AG09309 (cell line): ENCODE measurements at regions not wholly inside any gene's neighbourhood (a gene's known extent, or its start where the extent isn't known, plus 50 kb on each side); places are given as distances from the start of the nearest gene placed in this dataset.

ENCODE experiments used
- DNase-seq: peaks from one replicate; pipeline ENCODE4 v3.0.0-alpha.2; 2010; ENCODE audit warnings: low read depth
- H3K4me3 ChIP-seq: 2 replicates; pipeline ENCODE4 v1.5.1; 2011; ENCODE audit warnings: mild to moderate bottlenecking, low read depth, low read length, moderate library complexity; ENCODE audit not compliant: control insufficient read depth
- CTCF ChIP-seq: IDR thresholded peaks from 2 replicates; pipeline ENCODE4 v1.5.1; 2011; ENCODE audit warnings: mild to moderate bottlenecking, low read depth, low read length, inconsistent platforms; ENCODE audit not compliant: insufficient read depth, control insufficient read depth; ENCODE audit errors: missing control alignments

- no peak for TF ChIP-seq CTCF
- H3K4me3 ChIP-seq, result no peak overlapping the region
- DNase-seq, result no peak
Measured at GRCh38 chr15:91456251-91456718, 356.2 kb downstream of the SV2B start.

- no peak for TF ChIP-seq CTCF
- no peak overlapping the region for H3K4me3 ChIP-seq
- DNase-seq, result no peak
Measured at GRCh38 chr15:91456921-91457320, 356.9 kb downstream of the SV2B start.

- no peak for TF ChIP-seq CTCF
- no peak overlapping the region for H3K4me3 ChIP-seq
- no peak for DNase-seq
Measured at GRCh38 chr15:91461377-91461776, 361.3 kb downstream of the SV2B start.

- H3K4me3 ChIP-seq, result no peak overlapping the region
- no peak for TF ChIP-seq CTCF
- DNase-seq, result no peak
Measured at GRCh38 chr15:91465086-91465485, 365.0 kb downstream of the SV2B start.

GRCh38 chr15:91465696-91466095 is 365.6 kb downstream of the SV2B start:
- TF ChIP-seq CTCF, result no peak
- no peak for DNase-seq
- no peak overlapping the region for H3K4me3 ChIP-seq

- no peak for DNase-seq
- H3K4me3 ChIP-seq, result no peak overlapping the region
- no peak for TF ChIP-seq CTCF
Measured at GRCh38 chr15:91468871-91469580, 369.0 kb downstream of the SV2B start.
